AG09309 (cell line): ENCODE measurements at regions not wholly inside any gene's neighbourhood (a gene's known extent, or its start where the extent isn't known, plus 50 kb on each side); places are given as distances from the start of the nearest gene placed in this dataset.
"Not testable (repeated sequence)": the region's sequence is repeated elsewhere in the genome, so short reads cannot be mapped to it uniquely, and the experiment has no call there.

Experiments used
- DNase-seq: peaks from one replicate; pipeline ENCODE4 v3.0.0-alpha.2; 2010; ENCODE audit warnings: low read depth
- H3K4me3 ChIP-seq: 2 replicates; pipeline ENCODE4 v1.5.1; 2011; ENCODE audit warnings: mild to moderate bottlenecking, low read depth, low read length, moderate library complexity; ENCODE audit not compliant: control insufficient read depth

GRCh38 chr1:149157409-149157808 is 54.1 kb upstream of the NBPF9 start:
- not testable (repeated sequence) for DNase-seq, H3K4me3 ChIP-seq

GRCh38 chr1:149158308-149158707 is 55.0 kb upstream of the NBPF9 start:
- not testable (repeated sequence) for DNase-seq, H3K4me3 ChIP-seq

DNA sequence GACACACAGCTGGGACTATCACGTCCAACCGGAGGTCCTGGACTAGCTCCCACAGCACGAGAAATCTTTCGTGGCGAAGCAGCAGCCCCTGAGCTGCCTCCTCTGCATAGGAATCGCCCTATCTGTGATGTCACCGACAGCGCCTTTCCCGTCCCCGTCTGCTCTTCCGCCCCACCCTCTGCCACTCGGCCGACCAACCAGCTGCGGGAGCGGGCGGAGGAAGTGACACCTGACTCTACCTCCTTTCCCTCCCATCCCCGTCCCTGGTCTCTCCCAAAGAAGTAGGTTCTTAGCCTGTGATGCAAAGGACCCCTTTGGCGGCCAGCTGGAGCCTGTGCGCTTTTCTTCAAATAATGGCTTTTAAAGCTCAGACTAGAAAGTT is 59.7 kb upstream of the NBPF9 start:
- not testable (repeated sequence) for DNase-seq, H3K4me3 ChIP-seq

DNA sequence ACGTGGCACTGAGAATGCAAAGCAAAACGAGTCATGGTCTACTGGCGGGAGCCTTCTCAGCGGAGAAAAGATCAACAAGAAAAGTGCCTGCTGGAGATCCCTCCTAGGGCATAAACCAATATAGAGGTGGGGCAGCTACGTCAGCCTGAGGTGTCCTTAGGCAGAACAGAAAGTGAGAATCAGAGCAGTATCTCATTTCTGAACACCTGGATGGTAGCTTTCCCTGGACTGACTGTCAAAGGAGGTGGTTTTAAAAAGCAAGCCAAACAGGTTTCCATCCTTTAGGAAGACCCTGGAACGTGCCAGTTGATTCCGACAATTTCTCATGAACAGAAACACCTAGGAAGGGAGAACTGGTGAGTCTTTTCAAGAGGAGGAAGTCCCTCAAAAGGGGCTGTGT is 71.4 kb upstream of the NBPF9 start:
- not testable (repeated sequence) for DNase-seq, H3K4me3 ChIP-seq

- not testable (repeated sequence) for DNase-seq
- peak overlapping the region; percentile 40 for H3K4me3 ChIP-seq
These were observed 72.5 kb upstream of the NBPF9 start for GRCh38 chr1:149175812-149176211.

- H3K4me3 ChIP-seq: peak overlapping the region; percentile 46
- not testable (repeated sequence) for DNase-seq
These were observed 73.3 kb upstream of the NBPF9 start for GRCh38 chr1:149176453-149177316.

GRCh38 chr1:149190742-149191141 is 87.4 kb upstream of the NBPF9 start:
- DNase-seq: not testable (repeated sequence)

GRCh38 chr1:149196651-149197050 is 93.3 kb upstream of the NBPF9 start:
- not testable (repeated sequence) for DNase-seq

More at GRCh38 chr1:149190742-149191141, 87.4 kb upstream of the NBPF9 start:
- not testable (repeated sequence) for H3K4me3 ChIP-seq

DNA sequence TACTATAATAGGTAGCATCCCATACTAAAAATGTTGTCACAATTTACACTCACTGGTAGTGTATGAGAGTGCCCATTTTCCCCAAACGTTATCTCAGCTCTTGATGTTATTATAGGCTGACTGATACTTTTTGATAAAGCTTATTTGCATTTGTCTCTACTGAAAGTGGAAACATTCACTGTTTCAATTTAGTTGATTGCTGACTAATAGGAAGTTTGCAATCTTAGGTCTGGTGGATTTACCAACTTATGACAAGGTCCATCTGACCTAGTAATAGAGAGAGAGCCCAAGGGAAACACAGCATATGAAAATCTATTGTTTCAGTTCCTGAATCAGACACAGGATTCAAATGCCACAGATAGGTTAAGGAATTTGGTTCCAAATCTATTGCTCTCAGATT is 97.2 kb upstream of the NBPF9 start:
- DNase-seq: peak; percentile 38

More at GRCh38 chr1:149196651-149197050, 93.3 kb upstream of the NBPF9 start:
- not testable (repeated sequence) for H3K4me3 ChIP-seq

GRCh38 chr1:149202283-149202682 is 98.9 kb upstream of the NBPF9 start:
- not testable (repeated sequence) for DNase-seq, H3K4me3 ChIP-seq

More for the DNA sequence above, 97.2 kb upstream of the NBPF9 start:
- H3K4me3 ChIP-seq: not testable (repeated sequence)

- not testable (repeated sequence) for H3K4me3 ChIP-seq, DNase-seq
These were observed 101.0 kb upstream of the NBPF9 start for GRCh38 chr1:149204396-149204795.

DNA sequence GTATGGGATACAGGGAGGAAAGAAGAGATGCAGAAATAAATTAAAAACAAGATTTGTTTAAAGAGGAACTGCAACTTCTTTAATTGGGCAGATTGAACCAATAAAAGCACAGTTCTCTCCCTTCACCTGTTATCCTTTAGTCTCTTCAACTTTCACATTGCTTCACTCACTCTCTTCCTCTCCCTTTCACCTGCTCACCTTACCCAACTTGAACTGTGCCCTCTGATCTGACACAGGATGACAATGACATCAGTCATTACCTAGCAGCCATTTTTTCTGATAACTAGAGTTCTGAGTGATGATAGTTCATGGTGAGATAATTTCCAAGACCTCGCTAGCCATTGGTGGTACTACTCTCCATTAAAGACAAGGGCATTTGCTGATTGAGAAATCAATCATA is 105.5 kb upstream of the NBPF9 start:
- H3K4me3 ChIP-seq, DNase-seq: not testable (repeated sequence)

GRCh38 chr1:149211757-149212420 is 108.5 kb upstream of the NBPF9 start:
- not testable (repeated sequence) for DNase-seq, H3K4me3 ChIP-seq

DNA sequence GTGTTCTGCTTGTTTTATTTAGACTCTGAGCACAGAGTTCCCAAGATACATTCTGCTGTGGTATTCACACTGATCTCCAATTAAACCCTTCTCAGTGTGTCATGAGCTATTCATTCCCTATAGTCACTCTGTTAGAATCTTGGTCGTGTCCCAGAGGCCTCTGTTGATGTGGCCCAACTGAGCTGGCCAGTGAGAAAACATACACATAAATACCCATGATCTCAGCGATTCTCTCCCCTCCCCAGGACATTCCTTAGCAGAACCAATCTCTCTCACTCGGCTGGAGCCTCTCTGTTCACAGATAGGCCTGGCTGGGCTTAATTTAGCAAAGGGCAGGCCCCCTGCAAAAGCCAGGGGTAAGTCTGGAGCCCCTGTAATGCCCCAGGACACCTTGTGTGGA is 109.6 kb upstream of the NBPF9 start:
- DNase-seq, H3K4me3 ChIP-seq: not testable (repeated sequence)

- DNase-seq: not testable (repeated sequence)
These were observed 110.3 kb upstream of the NBPF9 start for GRCh38 chr1:149213673-149214072.

DNA sequence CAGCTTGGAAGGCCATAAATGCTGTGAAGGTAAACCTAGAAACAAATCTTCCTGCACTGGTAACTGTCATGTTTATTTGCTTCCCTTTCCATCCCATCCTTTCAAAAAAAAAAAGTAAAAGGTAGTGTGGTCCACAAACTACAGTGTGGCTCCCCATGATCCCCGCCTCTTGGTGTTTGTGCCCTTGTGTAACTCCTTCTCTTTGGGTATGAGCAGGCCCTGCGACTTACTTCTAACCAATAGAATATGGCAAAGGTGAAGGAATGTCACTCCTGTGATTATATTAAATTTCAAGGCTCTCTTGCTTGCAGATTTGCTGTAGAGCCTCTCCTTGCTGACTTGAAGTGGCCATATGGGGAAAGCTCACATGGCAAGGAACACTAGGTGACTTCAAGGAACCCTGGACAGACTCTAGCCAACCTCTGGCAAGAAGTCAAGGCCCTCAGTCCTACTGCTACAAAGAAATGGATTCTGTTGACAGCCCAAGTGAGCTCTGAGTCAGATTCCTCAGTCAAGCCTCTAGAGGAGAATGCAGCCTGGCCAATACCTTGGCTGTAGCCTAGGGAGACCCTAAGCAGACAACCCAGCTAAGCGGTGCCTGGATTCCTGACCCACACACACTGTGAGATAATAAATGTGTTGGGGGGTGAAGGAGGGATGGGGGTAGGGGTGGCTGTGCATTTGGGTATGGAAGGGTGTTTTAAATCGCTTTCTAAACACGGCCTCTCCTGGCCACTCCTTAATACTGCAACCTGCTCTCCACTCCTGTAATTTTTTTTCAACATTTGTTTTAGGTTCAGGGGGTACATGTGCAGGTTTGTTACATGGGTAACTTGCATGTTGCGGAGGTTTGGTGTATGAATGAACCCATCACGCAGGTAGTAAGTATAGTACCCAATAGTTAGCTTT is 115.0 kb upstream of the NBPF9 start:
- H3K4me3 ChIP-seq, DNase-seq: not testable (repeated sequence)

More at GRCh38 chr1:149213673-149214072, 110.3 kb upstream of the NBPF9 start:
- H3K4me3 ChIP-seq: not testable (repeated sequence)

DNA sequence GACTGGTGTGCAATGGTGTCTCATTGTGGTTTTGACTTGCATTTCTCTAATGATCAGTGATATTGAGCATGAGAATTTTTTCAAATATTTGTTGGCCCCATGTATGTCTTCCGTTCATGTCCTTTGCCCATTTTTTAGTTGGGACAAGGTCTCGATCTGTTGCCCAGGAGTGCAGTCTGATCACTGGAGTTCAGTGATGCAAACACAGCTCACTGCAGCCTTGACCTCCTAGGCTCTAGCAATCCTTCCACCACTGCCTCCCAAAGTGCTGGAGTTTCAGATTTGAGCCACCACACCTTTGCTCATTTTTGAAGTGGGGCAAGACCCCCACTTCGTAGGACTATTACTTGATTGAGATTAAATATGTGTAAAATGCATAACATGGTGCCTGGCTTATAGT is 116.2 kb upstream of the NBPF9 start:
- not testable (repeated sequence) for DNase-seq, H3K4me3 ChIP-seq

DNA sequence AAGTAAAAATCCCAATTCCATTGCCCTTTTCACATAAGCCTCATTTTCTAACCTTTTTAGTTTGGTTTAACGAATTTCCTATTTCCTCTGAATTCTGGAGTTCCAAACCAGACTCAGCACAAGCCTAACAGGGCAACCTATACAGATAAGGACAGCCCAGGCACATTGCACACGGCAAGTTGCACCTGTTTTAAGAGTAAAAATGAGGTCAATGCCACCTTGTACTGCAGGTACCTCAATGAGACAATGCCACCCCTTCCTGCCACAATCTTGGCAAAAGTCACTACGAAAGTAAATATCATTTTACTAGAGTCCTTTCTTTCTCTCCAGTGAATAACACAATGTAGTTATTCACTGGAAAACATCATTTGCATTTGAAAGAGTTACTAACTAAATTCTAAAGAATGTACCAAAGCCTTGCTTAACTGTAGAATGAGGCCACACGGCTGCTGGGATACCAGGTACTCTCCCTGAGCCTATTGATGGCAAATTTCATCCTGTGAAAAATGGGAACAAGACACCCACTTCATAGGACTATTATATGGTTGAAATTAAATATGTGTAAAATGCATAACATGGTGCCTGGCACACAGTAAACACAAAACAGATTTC is 117.2 kb upstream of the NBPF9 start:
- H3K4me3 ChIP-seq, DNase-seq: not testable (repeated sequence)
